KOPT-K1 (cell line): ENCODE measurements at regions not wholly inside any gene's neighbourhood (a gene's known extent, or its start where the extent isn't known, plus 50 kb on each side); places are given as distances from the start of the nearest gene placed in this dataset.

Experiments
- H3K27ac ChIP-seq: fragments of 200-600 bp; sonication (generic); 2 replicates; pipeline ENCODE4 v1.5.1; 2016; ENCODE audit warnings: antibody characterized with exemption, mild to moderate bottlenecking, low read depth, low read length; ENCODE audit not compliant: poor library complexity, severe bottlenecking
- H3K36me3 ChIP-seq: fragments of 200-600 bp; sonication (generic); 2 replicates; pipeline ENCODE4 v1.5.1; 2017; ENCODE audit warnings: antibody characterized with exemption, mild to moderate bottlenecking, low read length, moderate library complexity; ENCODE audit not compliant: insufficient read depth
- H3K9me3 ChIP-seq: fragments of 200-600 bp; sonication (generic); 2 replicates; pipeline ENCODE4 v1.5.1; 2017; ENCODE audit warnings: antibody characterized with exemption, low read length, mild to moderate bottlenecking; ENCODE audit not compliant: insufficient read depth, poor library complexity, severe bottlenecking

DNA sequence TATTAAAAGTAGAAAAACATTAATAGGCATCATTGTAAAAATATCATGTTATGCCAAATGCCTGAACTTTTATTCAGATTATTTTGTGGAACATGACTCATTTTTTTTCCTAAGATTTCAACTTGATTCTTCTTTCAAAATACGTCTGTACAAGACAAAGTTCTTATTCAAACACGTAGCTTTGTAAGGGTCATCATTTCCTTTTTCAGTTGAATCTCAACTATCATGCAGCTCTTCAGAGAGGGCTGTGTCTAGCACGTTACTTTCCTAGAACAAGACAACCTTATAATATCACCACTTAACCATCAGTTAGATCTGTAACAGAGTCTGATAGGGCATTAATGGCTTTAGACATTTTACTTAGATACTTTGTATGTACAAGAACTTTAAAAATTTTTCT lies 608.9 kb downstream of the AMY1C start:
- Histone ChIP-seq H3K9me3 (no peaks in the 10 kb centered on the region), H3K36me3 (no peaks in the 10 kb centered on the region), H3K27ac (no peak overlapping the region)

DNA sequence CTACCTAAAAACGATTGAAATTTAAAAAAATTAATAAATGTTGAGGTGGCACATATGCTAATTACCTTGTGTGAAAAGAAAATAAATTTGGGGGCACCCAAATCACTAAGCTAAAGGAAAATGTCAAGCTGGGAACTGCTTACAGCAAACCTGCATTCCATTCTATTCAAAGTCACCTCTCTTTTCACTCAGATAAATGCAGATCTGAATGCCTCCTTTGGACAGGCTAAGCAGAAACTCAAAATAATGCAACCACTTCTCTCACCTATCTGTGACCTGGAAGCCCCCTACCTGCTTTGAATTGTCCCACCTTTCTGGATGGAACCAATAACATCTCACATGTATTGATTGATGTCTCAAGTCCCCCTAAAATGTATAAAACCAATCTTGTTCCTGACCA lies 628.7 kb downstream of the AMY1C start:
- Histone ChIP-seq H3K9me3 (no peaks in the 10 kb centered on the region), H3K27ac (no peak overlapping the region), H3K36me3 (no peaks in the 10 kb centered on the region)

DNA sequence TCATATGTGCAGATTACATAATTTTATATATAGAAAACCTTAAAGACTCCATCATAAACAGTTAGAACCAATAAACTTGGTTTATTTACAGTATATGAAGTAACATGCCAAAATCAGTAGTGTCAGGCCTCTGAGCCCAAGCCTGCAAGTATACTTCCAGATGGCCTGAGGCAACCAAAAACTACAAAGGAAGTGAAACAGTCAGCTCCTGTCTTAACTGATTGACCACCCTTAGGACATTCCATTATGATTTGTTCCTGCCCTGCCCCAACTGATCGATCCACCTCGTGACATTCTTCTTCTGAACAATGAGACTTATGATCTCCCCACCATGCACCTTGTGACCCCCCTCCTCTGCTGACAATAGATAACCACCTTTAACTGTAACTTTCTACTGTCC lies 630.3 kb downstream of the AMY1C start:
- no peaks in the 10 kb centered on the region for H3K9me3 ChIP-seq
- H3K36me3 ChIP-seq = no peaks in the 10 kb centered on the region
- H3K27ac ChIP-seq = no peak overlapping the region

DNA sequence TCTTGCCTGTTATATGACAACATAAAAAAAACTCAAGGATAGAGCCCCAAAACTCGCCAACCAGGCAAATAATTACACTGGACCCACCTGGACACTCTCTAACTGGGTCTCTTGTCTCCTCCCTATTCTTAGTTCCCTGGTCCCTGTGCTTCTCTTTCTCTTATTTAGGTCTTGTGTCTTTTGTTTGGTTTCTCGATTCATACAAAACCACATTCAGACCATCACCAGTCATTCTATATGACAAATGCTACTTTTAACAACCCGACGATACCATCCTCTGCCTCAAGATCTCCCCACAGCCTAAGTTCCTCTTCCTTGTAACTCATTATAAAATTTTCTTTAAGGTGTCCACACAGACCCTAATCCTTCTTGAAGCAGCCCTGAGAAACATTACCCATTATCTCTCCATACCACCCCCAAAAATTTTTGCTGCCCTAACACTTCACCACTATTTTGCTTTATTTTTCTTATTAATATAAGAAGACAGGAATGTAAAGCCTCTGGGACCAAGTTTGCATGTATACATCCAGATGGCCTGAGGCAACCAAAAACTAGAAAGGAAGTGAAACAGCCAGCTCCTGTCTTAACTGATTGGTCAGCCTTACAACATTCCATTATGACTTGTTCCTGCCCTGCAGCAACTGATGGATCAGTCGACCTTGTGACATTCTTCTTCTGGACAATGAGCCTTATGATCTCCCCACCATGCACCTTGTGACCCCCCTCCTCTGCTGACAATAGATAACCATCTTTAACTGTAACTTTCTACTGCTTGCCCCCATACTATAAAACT lies 638.2 kb downstream of the AMY1C start:
- Histone ChIP-seq H3K9me3 (no peaks in the 10 kb centered on the region), H3K36me3 (no peaks in the 10 kb centered on the region), H3K27ac (no peak overlapping the region)

DNA sequence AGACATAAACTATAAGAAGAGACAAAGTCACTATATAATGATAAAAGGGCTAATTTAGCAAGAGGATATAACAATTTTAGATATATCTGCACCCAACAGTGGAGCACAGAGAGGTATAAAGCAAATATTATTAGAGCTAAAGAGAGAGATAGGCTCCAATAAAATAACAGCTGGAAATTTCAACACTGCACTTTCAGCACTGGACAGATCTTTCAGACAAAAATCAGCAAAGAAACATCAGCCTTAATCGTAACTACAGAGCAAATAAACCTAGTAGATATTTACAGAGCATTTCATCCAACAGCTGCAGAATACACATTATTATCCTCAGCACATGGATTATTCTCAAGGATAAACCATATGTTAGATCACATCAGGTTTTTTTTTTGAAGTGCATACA lies 642.9 kb downstream of the AMY1C start:
- Histone ChIP-seq H3K27ac (no peak overlapping the region), H3K9me3 (no peaks in the 10 kb centered on the region), H3K36me3 (no peaks in the 10 kb centered on the region)

DNA sequence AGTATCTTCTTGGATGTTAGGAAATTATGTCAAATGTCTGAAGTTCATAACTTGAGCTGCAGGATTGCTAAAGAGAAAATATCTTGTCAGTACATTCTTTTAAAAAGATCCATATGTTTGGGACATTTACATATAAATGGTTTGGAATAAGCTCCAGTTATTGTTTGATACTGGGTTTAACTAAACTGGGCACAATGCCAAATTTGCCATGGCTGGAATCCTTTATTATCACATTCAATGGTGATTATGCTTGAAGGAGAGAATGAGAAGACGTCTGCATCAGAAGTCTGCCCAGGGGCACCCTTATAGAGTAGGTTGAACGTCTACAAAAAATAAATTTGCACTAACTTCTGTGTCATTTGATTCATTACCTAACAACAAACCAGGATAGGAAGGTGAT lies 652.5 kb downstream of the AMY1C start:
- no peaks in the 10 kb centered on the region for H3K9me3 ChIP-seq
- no peak overlapping the region for H3K27ac ChIP-seq
- no peaks in the 10 kb centered on the region for H3K36me3 ChIP-seq

DNA sequence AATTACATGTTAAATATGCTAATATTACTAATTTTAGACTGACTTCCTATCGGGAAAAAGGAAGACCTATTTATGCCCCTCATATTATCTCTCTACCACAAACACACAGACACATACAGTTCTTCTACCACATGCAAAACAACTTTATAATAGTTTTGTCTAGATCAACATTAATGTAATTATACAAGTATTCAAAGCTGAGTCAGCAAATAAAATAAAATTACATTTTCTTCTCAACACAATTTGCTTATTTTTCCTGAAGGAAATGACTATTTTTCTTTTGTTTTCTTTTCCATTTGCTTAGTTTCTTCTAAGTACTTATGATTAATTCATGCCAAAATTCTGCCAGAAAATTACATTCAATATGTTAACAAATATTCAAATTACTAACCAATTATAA lies 654.2 kb downstream of the AMY1C start:
- Histone ChIP-seq H3K27ac (no peak overlapping the region), H3K9me3 (no peaks in the 10 kb centered on the region)

DNA sequence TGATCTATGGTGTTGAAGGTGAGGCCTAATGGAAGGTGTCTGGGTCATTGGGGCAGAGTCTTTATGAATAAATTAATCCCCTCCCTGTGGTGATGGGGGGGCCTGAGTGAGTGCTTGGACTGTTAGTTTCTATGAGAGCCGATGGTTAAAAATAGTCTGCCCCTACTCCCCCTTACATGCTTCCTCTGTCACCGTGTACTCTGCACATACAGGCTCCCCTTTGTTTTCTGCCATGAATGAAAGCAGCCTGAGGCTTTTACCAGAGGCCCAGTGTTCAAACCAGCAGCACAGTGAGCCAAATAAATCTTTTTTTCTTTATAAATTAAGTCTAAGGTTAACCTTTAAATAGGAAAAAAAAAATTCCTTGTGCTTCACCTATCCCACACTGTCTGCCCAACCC lies 657.0 kb downstream of the AMY1C start:
- Histone ChIP-seq H3K36me3 (no peaks in the 10 kb centered on the region), H3K9me3 (no peaks in the 10 kb centered on the region), H3K27ac (no peak overlapping the region)

More for the DNA sequence above, 654.2 kb downstream of the AMY1C start:
- no peaks in the 10 kb centered on the region for H3K36me3 ChIP-seq

DNA sequence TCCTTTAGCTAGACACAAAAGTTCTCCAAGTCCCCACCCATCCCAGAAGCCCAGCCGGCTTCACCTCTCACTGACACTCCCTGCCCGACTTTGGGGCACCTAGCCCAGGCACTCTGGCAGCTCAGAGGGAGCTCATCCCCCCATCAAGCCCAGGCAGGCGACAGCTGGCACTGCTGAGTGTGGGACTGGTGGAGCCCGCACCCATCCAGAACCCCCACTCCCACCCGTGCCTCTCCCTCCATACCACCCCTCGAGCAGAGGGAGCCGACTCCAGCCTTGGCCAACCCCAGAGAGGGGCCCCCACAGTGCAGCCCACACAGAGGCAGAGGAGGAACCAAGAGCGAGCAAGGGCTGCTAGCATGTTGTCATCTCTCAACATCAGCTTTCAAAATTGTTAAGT lies 658.6 kb downstream of the AMY1C start:
- H3K27ac ChIP-seq = no peak overlapping the region
- H3K9me3 ChIP-seq = no peaks in the 10 kb centered on the region
- H3K36me3 ChIP-seq = no peaks in the 10 kb centered on the region

DNA sequence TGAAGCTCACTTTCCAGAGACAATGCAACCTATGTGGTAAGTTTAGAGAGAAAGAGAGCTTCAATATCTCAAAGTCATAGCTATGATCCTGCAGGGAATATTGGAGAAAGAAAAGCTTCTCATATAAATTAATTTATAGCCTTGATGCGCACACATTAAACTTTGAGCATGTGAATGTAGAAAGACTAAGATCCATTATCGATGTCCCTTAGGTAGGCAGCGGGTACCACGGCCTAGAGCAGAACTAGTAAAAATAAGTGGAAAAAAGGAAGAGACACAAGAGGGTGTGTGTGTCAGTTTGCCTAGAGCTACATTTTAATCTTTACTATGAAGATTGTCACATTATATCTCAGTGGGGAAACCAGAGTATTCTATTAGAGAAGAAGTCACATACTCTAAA lies 685.6 kb downstream of the AMY1C start:
- Histone ChIP-seq H3K36me3 (no peaks in the 10 kb centered on the region), H3K27ac (no peak overlapping the region), H3K9me3 (no peaks in the 10 kb centered on the region)

DNA sequence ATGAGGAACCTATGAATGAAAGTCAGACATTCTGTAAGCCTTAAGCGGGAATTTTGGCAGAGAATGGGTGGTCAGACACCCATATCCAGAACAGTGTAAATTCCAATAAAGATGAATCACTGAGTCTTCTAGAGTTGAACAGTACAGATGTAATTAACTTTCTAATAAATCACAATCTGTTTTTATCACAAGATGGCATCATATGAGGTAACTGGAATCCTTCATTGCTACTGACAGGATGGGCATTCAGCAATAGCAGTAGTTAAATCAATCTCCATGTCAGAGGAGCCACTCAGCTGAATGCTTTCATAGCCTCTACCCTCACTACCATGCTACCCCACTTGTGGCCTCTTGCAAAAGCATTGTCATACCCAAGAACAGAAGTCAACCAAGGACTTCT lies 690.3 kb downstream of the AMY1C start:
- Histone ChIP-seq H3K27ac (no peak overlapping the region), H3K9me3 (no peaks in the 10 kb centered on the region), H3K36me3 (no peaks in the 10 kb centered on the region)

DNA sequence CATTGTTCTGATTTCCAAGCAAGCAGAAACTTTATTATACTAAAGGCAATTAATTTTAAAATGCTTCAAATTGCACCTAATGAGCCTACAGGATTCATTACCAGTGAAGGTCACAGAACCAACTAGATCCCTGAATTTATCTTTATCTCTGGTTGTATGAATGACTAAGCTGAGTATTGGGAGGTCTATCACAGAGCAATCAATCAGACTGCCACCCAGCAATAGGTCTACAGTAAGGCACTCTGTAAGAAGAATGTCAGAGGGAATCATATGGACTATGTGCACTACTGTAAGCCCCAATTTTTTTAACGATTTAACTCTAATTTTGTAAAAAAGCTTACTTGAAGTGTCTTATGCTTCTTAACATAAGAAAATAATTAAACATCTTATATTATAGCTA lies 707.0 kb downstream of the AMY1C start:
- Histone ChIP-seq H3K9me3 (peaks cover 7% of the 10 kb centered on the region), H3K36me3 (no peaks in the 10 kb centered on the region), H3K27ac (no peak overlapping the region)

DNA sequence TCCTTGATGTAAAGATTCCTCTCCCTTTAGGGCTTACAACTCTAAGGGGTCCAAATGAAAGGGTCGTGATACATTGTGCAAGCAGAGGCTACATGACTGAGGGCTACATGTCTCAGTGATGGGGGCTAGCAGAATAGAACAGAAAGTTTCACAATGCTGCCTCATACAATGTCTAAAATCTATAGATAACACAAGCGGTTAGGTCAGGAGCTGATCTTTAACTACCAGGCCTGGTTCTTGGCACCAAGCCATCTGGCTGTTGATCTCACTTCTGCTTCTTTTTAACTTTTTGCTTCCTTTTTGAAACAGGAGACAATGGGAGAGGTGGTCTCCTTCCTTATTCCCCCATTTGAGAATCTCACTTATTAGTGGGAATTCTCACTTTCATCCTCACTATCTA lies 710.2 kb downstream of the AMY1C start:
- H3K27ac ChIP-seq = no peak overlapping the region
- H3K36me3 ChIP-seq = no peaks in the 10 kb centered on the region
- peaks cover 7% of the 10 kb centered on the region for H3K9me3 ChIP-seq

DNA sequence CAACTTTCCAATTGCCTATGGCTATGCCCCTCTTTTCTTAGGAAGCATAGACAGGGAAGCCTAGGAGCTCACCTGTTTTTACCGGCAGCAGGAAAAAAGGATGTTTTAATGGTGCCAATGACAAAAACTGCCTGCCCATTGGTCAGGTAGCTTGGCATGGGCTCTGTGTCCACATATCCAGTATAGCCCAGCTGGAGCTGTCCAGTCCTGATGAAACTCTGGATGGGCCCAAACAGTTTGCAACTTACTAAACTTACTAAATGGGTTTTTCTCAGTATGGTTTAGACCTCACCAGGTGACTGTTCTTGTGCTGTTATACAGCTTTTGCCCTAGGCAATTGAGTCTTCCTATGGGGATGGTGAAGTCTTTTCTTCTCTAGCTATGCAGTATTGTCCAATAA lies 711.2 kb downstream of the AMY1C start:
- peaks cover 7% of the 10 kb centered on the region for H3K9me3 ChIP-seq

DNA sequence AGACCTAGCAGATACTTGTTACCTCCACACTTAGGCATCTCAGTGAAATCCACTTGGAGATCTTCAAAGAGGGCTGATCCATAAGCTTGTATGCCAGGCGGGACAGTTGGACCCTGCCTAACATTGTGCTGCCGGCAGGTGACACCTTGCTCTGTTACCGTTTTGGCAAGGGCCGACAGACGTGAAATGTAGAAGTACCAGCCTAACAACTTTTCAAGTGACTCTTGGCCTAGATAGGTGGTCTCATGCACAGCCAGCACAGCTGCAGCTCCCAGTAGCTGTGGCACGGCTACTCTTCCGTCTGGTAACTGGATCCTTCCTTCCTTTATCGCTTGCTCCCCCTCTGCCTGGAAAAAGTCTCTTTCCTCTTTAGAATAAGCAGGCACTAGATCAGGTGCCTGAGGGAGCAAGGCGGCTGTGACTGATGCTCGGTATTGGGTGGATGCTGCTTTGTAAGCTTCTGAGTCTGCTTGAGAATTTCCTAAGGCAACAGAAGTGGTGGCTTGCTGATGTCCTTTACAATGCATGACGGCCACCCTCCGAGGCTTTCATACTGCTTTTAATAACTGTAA lies 713.5 kb downstream of the AMY1C start:
- H3K36me3 ChIP-seq = no peaks in the 10 kb centered on the region
- peaks cover 7% of the 10 kb centered on the region for H3K9me3 ChIP-seq
- no peak overlapping the region for H3K27ac ChIP-seq

More for the DNA sequence above, 711.2 kb downstream of the AMY1C start:
- Histone ChIP-seq H3K36me3 (no peaks in the 10 kb centered on the region), H3K27ac (no peak overlapping the region)

DNA sequence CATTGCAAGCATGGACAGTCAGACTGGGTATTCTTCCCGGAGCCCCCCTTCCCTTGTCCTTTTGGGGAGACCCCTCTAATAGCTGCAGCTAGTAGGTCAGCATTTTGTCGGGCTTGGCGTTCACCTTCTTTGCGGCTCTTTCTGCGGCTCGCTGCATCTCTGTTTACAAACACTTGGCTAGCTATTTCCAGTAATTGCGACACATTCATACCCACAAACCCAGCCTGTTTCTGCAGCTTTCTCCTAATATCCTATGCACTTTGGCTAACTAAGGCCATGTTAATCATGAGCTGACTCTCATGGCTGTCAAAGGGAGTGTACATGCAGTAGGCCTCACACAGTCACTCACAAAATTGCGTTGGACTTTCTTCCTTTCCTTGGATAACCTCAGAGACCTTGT lies 716.4 kb downstream of the AMY1C start:
- H3K9me3 ChIP-seq = no peaks in the 10 kb centered on the region
- no peaks in the 10 kb centered on the region for H3K36me3 ChIP-seq
- no peak overlapping the region for H3K27ac ChIP-seq
